T-helper 2 cell treated with Interferon-gamma antibody and Interleukin-4, amounts not matched to agents 100 ng/mL and 5 ng/mL, for 36 hours (primary cell): ENCODE measurements at regions not wholly inside any gene's neighbourhood (a gene's known extent, or its start where the extent isn't known, plus 50 kb on each side); places are given as distances from the start of the nearest gene placed in this dataset.

ENCODE experiments used
- intact Hi-C: fragments of 100-400 bp; cut with micrococcal nuclease; formaldehyde crosslinking; loops from one replicate; pipeline ENCODE4 v1.15.1; 2023

GRCh38 chr5:68352166-68352565 lies 136.6 kb downstream of the PIK3R1 start:
- intact Hi-C loops: no loop called here

- intact Hi-C loops: no loop called here
Measured at GRCh38 chr5:68353605-68354004, 138.0 kb downstream of the PIK3R1 start.

- intact Hi-C loops: no loop called here
Measured at GRCh38 chr5:68354315-68354714, 138.8 kb downstream of the PIK3R1 start.

GRCh38 chr5:68356216-68356615 lies 140.7 kb downstream of the PIK3R1 start:
- intact Hi-C loops: no loop called here

- intact Hi-C loops: no loop called here
Measured at GRCh38 chr5:68356623-68357022, 141.1 kb downstream of the PIK3R1 start.

GRCh38 chr5:68359699-68360098 lies 144.1 kb downstream of the PIK3R1 start:
- intact Hi-C loops: no loop called here

GRCh38 chr5:68362331-68362730 lies 146.8 kb downstream of the PIK3R1 start:
- intact Hi-C loops: no loop called here

GRCh38 chr5:68365889-68366288 lies 150.3 kb downstream of the PIK3R1 start:
- intact Hi-C loops: loop anchor here (5.0 kb wide), 1 partner anchor 516 kb away; no protein-coding TSS in a partner anchor

GRCh38 chr5:68367287-68367686 lies 151.7 kb downstream of the PIK3R1 start:
- intact Hi-C loops: loop anchor here (5.0 kb wide), 1 partner anchor 515 kb away; no protein-coding TSS in a partner anchor

- intact Hi-C loops: loop anchor here (5.0 kb wide), 1 partner anchor 515 kb away; no protein-coding TSS in a partner anchor
Measured at GRCh38 chr5:68367717-68368116, 152.2 kb downstream of the PIK3R1 start.

GRCh38 chr5:68368311-68369022 lies 152.9 kb downstream of the PIK3R1 start:
- intact Hi-C loops: loop anchor here (1.0 to 5.0 kb wide), 6 partner anchors 13 to 514 kb away; no protein-coding TSS in a partner anchor

- intact Hi-C loops: loop anchor here (1.0 to 5.0 kb wide), 6 partner anchors 12 to 513 kb away; no protein-coding TSS in a partner anchor
Measured at GRCh38 chr5:68369023-68369359, 153.4 kb downstream of the PIK3R1 start.

GRCh38 chr5:68369457-68370125 lies 154.0 kb downstream of the PIK3R1 start:
- intact Hi-C loops: loop anchor here (1.0 to 5.0 kb wide), 6 partner anchors 12 to 513 kb away; no protein-coding TSS in a partner anchor

GRCh38 chr5:68370196-68370595 lies 154.6 kb downstream of the PIK3R1 start:
- intact Hi-C loops: no loop called here

- intact Hi-C loops: no loop called here
Measured at GRCh38 chr5:68371607-68372006, 156.1 kb downstream of the PIK3R1 start.

GRCh38 chr5:68372161-68372560 lies 156.6 kb downstream of the PIK3R1 start:
- intact Hi-C loops: no loop called here

- intact Hi-C loops: no loop called here
Measured at GRCh38 chr5:68373050-68373449, 157.5 kb downstream of the PIK3R1 start.

GRCh38 chr5:68374796-68375518 lies 159.4 kb downstream of the PIK3R1 start:
- intact Hi-C loops: no loop called here

- intact Hi-C loops: no loop called here
Measured at GRCh38 chr5:68375540-68375939, 160.0 kb downstream of the PIK3R1 start.

- intact Hi-C loops: no loop called here
Measured at GRCh38 chr5:68376935-68377334, 161.4 kb downstream of the PIK3R1 start.

- intact Hi-C loops: no loop called here
Measured at GRCh38 chr5:68377733-68378132, 162.2 kb downstream of the PIK3R1 start.
